ENCODE measurements at regions not wholly inside any gene's neighbourhood (a gene's known extent, or its start where the extent isn't known, plus 50 kb on each side); places are given as distances from the start of the nearest gene placed in this dataset.

DNA sequence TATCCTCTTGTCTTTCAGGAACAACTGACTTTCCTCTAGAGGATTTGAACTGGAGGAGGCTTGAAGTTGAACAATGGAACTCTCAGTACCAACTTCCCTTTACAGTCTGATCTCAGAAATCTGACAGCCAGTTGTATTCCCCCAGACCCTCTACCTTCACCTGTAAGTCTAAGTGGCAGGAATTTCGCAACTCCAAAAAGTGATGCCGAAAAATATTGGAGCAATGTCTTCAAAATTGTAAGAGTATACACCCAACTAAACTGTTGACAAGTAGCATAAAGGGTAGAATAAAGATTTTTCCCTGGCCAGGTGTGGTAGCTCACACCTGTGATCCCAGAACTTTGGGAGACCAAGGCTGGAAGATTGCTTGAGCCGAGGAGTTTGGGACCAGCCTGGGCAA, 69.1 kb upstream of the CFAP20DC start:
- H3K27ac ChIP-seq (ENCODE audit: low read depth, low read length, poor library complexity, severe bottlenecking), result no peak overlapping the region
- H3K9me3 ChIP-seq (ENCODE audit: low read depth, low read length, poor library complexity, severe bottlenecking), result no peaks in the 10 kb centered on the region
- no TSS peak for BruUV-seq (replicated peaks)
- no peaks in the 10 kb centered on the region for H3K27me3 ChIP-seq (replicated peaks; ENCODE audit: insufficient read depth, low read depth, low read length, poor library complexity)
- no peak for DNase-seq (ENCODE audit: low spot score)
- H3K4me1 ChIP-seq (ENCODE audit: insufficient read depth, low read length, poor library complexity, severe bottlenecking), result no peaks in the 10 kb centered on the region
- POLR2A ChIA-PET (ENCODE audit: low non-redundant PET), result no interaction called here
- TF ChIP-seq, protein P1, sequence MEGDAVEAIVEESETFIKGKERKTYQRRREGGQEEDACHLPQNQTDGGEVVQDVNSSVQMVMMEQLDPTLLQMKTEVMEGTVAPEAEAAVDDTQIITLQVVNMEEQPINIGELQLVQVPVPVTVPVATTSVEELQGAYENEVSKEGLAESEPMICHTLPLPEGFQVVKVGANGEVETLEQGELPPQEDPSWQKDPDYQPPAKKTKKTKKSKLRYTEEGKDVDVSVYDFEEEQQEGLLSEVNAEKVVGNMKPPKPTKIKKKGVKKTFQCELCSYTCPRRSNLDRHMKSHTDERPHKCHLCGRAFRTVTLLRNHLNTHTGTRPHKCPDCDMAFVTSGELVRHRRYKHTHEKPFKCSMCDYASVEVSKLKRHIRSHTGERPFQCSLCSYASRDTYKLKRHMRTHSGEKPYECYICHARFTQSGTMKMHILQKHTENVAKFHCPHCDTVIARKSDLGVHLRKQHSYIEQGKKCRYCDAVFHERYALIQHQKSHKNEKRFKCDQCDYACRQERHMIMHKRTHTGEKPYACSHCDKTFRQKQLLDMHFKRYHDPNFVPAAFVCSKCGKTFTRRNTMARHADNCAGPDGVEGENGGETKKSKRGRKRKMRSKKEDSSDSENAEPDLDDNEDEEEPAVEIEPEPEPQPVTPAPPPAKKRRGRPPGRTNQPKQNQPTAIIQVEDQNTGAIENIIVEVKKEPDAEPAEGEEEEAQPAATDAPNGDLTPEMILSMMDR (conservative IDR thresholded peaks at IDR 0.05; ENCODE audit: low read depth, low read length), result no peak
- no peak for TF ChIP-seq EZH2 (IDR thresholded peaks at IDR 0.05; ENCODE audit: borderline replicate concordance, low read depth, low read length, poor library complexity, severe bottlenecking)
- intact Hi-C loops (cut with micrococcal nuclease; ENCODE audit: unreplicated experiment), result no loop called here
- CTCF ChIA-PET, result no interaction called here
- H3K4me3 ChIP-seq (ENCODE audit: low read depth, low read length, poor library complexity, severe bottlenecking), result no peak overlapping the region
- H3K36me3 ChIP-seq (ENCODE audit: insufficient read depth, low read length, poor library complexity, severe bottlenecking), result no peaks in the 10 kb centered on the region

DNA sequence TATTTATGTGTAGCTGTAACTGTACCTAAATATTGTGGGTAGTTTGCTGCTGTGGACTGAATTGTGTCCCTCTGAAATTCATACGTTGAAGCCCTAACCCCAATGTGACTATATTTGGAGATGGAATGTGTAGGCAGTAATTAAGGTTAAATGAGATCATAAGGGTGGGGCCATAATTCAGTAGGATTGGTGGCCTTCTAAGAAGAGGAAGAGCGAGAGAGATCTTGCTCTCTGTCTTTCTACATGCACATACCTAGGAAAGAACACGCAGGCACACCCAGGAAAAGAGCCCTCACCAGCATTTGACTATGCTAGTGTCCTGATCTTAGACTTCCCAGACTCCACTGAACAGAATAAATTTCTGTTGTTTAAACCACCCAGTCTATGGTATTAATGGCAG, 67.6 kb upstream of the CFAP20DC start:
- no peak for DNase-seq (ENCODE audit: low spot score)
- ChIA-PET CTCF (no interaction called here), POLR2A (ENCODE audit: low non-redundant PET) (no interaction called here)
- H3K27me3 ChIP-seq (replicated peaks; ENCODE audit: insufficient read depth, low read depth, low read length, poor library complexity), result no peaks in the 10 kb centered on the region
- H3K4me3 ChIP-seq (ENCODE audit: low read depth, low read length, poor library complexity, severe bottlenecking), result no peak overlapping the region
- intact Hi-C loops (cut with micrococcal nuclease; ENCODE audit: unreplicated experiment), result no loop called here
- H3K36me3 ChIP-seq (ENCODE audit: insufficient read depth, low read length, poor library complexity, severe bottlenecking), result no peaks in the 10 kb centered on the region
- TF ChIP-seq, protein P1 (conservative IDR thresholded peaks at IDR 0.05; ENCODE audit: low read depth, low read length), result no peak
- TF ChIP-seq EZH2 (IDR thresholded peaks at IDR 0.05; ENCODE audit: borderline replicate concordance, low read depth, low read length, poor library complexity, severe bottlenecking), result no peak
- no peak overlapping the region for H3K27ac ChIP-seq (ENCODE audit: low read depth, low read length, poor library complexity, severe bottlenecking)
- H3K4me1 ChIP-seq (ENCODE audit: insufficient read depth, low read length, poor library complexity, severe bottlenecking), result no peaks in the 10 kb centered on the region
- H3K9me3 ChIP-seq (ENCODE audit: low read depth, low read length, poor library complexity, severe bottlenecking), result no peaks in the 10 kb centered on the region
- BruUV-seq (replicated peaks), result no TSS peak

DNA sequence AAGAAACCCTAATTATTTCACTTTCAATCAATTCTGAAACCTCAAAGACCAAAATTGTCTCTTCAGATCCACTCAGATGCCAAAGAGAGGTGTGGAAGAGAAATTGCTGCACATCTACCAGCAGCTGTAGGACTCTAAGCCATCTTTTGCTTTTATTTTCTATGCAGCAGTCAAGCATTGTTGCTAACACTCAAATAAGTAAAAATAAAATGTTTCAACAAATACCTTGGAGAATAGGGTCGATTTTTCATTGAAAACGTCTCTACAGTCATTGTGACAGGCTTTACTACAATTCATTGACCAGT, 66.4 kb upstream of the CFAP20DC start:
- no peak for DNase-seq (ENCODE audit: low spot score)
- Histone ChIP-seq H3K36me3 (ENCODE audit: insufficient read depth, low read length, poor library complexity, severe bottlenecking) (no peaks in the 10 kb centered on the region), H3K4me3 (ENCODE audit: low read depth, low read length, poor library complexity, severe bottlenecking) (no peak overlapping the region), H3K4me1 (ENCODE audit: insufficient read depth, low read length, poor library complexity, severe bottlenecking) (no peaks in the 10 kb centered on the region), H3K27ac (ENCODE audit: low read depth, low read length, poor library complexity, severe bottlenecking) (no peak overlapping the region), H3K9me3 (ENCODE audit: low read depth, low read length, poor library complexity, severe bottlenecking) (no peaks in the 10 kb centered on the region), H3K27me3 (replicated peaks; ENCODE audit: insufficient read depth, low read depth, low read length, poor library complexity) (no peaks in the 10 kb centered on the region)
- ChIA-PET CTCF (no interaction called here), POLR2A (ENCODE audit: low non-redundant PET) (no interaction called here)
- intact Hi-C loops (cut with micrococcal nuclease; ENCODE audit: unreplicated experiment), result no loop called here
- no TSS peak for BruUV-seq (replicated peaks)
- TF ChIP-seq, protein P1 (conservative IDR thresholded peaks at IDR 0.05; ENCODE audit: low read depth, low read length), result no peak
- no peak for TF ChIP-seq EZH2 (IDR thresholded peaks at IDR 0.05; ENCODE audit: borderline replicate concordance, low read depth, low read length, poor library complexity, severe bottlenecking)
